GM21717 (cell line): ENCODE measurements at regions not wholly inside any gene's neighbourhood (a gene's known extent, or its start where the extent isn't known, plus 50 kb on each side); places are given as distances from the start of the nearest gene placed in this dataset.

Experiments
- ATAC-seq: cut with Tn5 transposase; IDR thresholded peaks from one replicate; pipeline ENCODE4 v1.9.1; 2021; ENCODE audit warnings: mild to moderate bottlenecking, moderate library complexity; ENCODE audit not compliant: unreplicated experiment

GRCh38 chr9:130780865-130781504 lies 54.1 kb upstream of the ABL1 start:
- ATAC-seq: no peak

GRCh38 chr9:130781569-130781968 lies 53.5 kb upstream of the ABL1 start:
- no peak for ATAC-seq

GRCh38 chr9:130782886-130783530 lies 52.0 kb upstream of the ABL1 start:
- ATAC-seq: no peak

GRCh38 chr9:130785053-130785452 lies 50.0 kb upstream of the ABL1 start:
- ATAC-seq: no peak
